Neural cell (in vitro differentiated cells): ENCODE measurements at regions not wholly inside any gene's neighbourhood (a gene's known extent, or its start where the extent isn't known, plus 50 kb on each side); places are given as distances from the start of the nearest gene placed in this dataset.

Experiments
- H2AFZ ChIP-seq: fragments of 200-600, 300-800 bp; sonication (generic), shearing (Covaris generic); 2 replicates; pipeline ENCODE4 v1.6.0; 2014; ENCODE audit warnings: low read depth, mild to moderate bottlenecking, antibody characterized with exemption, low read length, moderate library complexity
- H3F3A ChIP-seq: fragments of 200-600 bp; shearing (Covaris generic); 2 replicates; pipeline ENCODE4 v1.6.1; 2016; ENCODE audit warnings: mild to moderate bottlenecking, moderate library complexity, mixed read lengths, antibody characterized with exemption, low read length; ENCODE audit not compliant: insufficient read depth, poor library complexity, severe bottlenecking
- H3K27ac ChIP-seq: fragments of 200-600, 300-800 bp; sonication (generic), shearing (Covaris generic); 2 replicates; pipeline ENCODE4 v1.5.1; 2014; ENCODE audit warnings: mild to moderate bottlenecking, low read length, moderate library complexity
- H3K27me3 ChIP-seq: fragments of 300-800, 200-600 bp; sonication (generic), shearing (Covaris generic); 2 replicates; pipeline ENCODE4 v1.6.0; 2014; ENCODE audit warnings: mild to moderate bottlenecking, low read depth, low read length, moderate library complexity; ENCODE audit not compliant: insufficient read depth
- H3K36me3 ChIP-seq: fragments of 300-800, 200-600 bp; sonication (generic), shearing (Covaris generic); 2 replicates; pipeline ENCODE4 v1.5.1; 2014; ENCODE audit warnings: mild to moderate bottlenecking, antibody characterized with exemption, low read length, moderate library complexity; ENCODE audit not compliant: insufficient read depth
- H3K4me2 ChIP-seq: fragments of 300-800, 200-600 bp; sonication (generic), shearing (Covaris generic); 2 replicates; pipeline ENCODE4 v1.6.0; 2014; ENCODE audit warnings: mild to moderate bottlenecking, low read length
- H3K4me3 ChIP-seq: fragments of 300-800, 200-600 bp; sonication (generic), shearing (Covaris generic); 2 replicates; pipeline ENCODE4 v1.5.1; 2014; ENCODE audit warnings: mild to moderate bottlenecking, low read length, moderate library complexity
- H3K79me2 ChIP-seq: fragments of 200-600 bp; shearing (Covaris generic); replicated peaks from 2 replicates; pipeline ENCODE4 v1.6.0; 2014; ENCODE audit warnings: mild to moderate bottlenecking, low read length, moderate library complexity; ENCODE audit not compliant: insufficient read depth
- H3K9ac ChIP-seq: fragments of 300-800, 200-600 bp; sonication (generic), shearing (Covaris generic); 2 replicates; pipeline ENCODE4 v1.6.1; 2016; ENCODE audit warnings: mild to moderate bottlenecking, low read length, mixed read lengths
- H3K9me2 ChIP-seq: fragments of 200-600 bp; shearing (Covaris generic); 2 replicates; pipeline ENCODE4 v1.6.1; 2016; ENCODE audit warnings: mild to moderate bottlenecking, low read length, mixed read lengths; ENCODE audit not compliant: insufficient read depth
- H3K9me3 ChIP-seq: fragments of 200-600, 300-800 bp; sonication (generic), shearing (Covaris generic); 2 replicates; pipeline ENCODE4 v1.6.1; 2016; ENCODE audit warnings: mild to moderate bottlenecking, mixed run types, low read length, moderate library complexity, mixed read lengths
- H4K20me1 ChIP-seq: fragments of 200-600 bp; shearing (Covaris generic); 2 replicates; pipeline ENCODE4 v1.6.1; 2016; ENCODE audit warnings: mild to moderate bottlenecking, mixed run types; ENCODE audit not compliant: insufficient read depth
- CTCF ChIP-seq: fragments of 450-650 bp; IDR thresholded peaks from 2 replicates; pipeline ENCODE4 v1.5.1; 2014; ENCODE audit warnings: antibody characterized with exemption, mild to moderate bottlenecking, moderate library complexity; ENCODE audit not compliant: poor library complexity, severe bottlenecking
- EP300 ChIP-seq: fragments of 450-650 bp; conservative IDR thresholded peaks from 2 replicates; pipeline ENCODE4 v1.6.1; 2014; ENCODE audit warnings: antibody characterized with exemption, mild to moderate bottlenecking, moderate library complexity; ENCODE audit not compliant: poor library complexity, severe bottlenecking
- EZH2 ChIP-seq: fragments of 200-600, 300-800 bp; shearing (Covaris generic), sonication (generic); IDR thresholded peaks from 2 replicates; pipeline ENCODE4 v1.6.1; 2014; ENCODE audit warnings: antibody characterized with exemption, low read length, borderline replicate concordance, mild to moderate bottlenecking; ENCODE audit not compliant: insufficient read depth, poor library complexity, severe bottlenecking
- MXI1 ChIP-seq: fragments of 450-650 bp; conservative IDR thresholded peaks from 2 replicates; pipeline ENCODE4 v1.6.1; 2014; ENCODE audit warnings: antibody characterized with exemption, mild to moderate bottlenecking; ENCODE audit not compliant: poor library complexity, severe bottlenecking
- POLR2AphosphoS5 ChIP-seq: IDR thresholded peaks from 2 replicates; pipeline ENCODE4 v1.6.1; 2012
- RAD21 ChIP-seq: fragments of 450-650 bp; conservative IDR thresholded peaks from 2 replicates; pipeline ENCODE4 v1.6.1; 2014; ENCODE audit warnings: antibody characterized with exemption, mild to moderate bottlenecking, moderate library complexity
- REST ChIP-seq: IDR thresholded peaks from 2 replicates; pipeline ENCODE4 v1.6.1; 2012; ENCODE audit warnings: borderline replicate concordance
- SMC3 ChIP-seq: fragments of 450-650 bp; conservative IDR thresholded peaks from 2 replicates; pipeline ENCODE4 v1.6.1; 2014; ENCODE audit warnings: antibody characterized with exemption, mild to moderate bottlenecking, moderate library complexity; ENCODE audit not compliant: poor library complexity
- TAF1 ChIP-seq: IDR thresholded peaks from 2 replicates; pipeline ENCODE4 v1.6.1; 2012; ENCODE audit warnings: low read depth

GRCh38 chr4:85058551-85058950 is 92.1 kb upstream of the WDFY3 start:
- Histone ChIP-seq H3K79me2 (no peaks in the 10 kb centered on the region), H2AFZ (no peak overlapping the region), H3F3A (no peaks in the 10 kb centered on the region), H3K27ac (no peak overlapping the region), H3K9ac (no peak overlapping the region), H4K20me1 (no peaks in the 10 kb centered on the region), H3K27me3 (no peaks in the 10 kb centered on the region), H3K4me2 (no peak overlapping the region), H3K4me3 (no peak overlapping the region), H3K36me3 (no peaks in the 10 kb centered on the region), H3K9me3 (no peaks in the 10 kb centered on the region), H3K9me2 (no peaks in the 10 kb centered on the region)
- TF ChIP-seq SMC3 (no peak), TAF1 (no peak), CTCF (no peak), POLR2AphosphoS5 (no peak), MXI1 (no peak), EZH2 (no peak), RAD21 (no peak), EP300 (no peak), REST (no peak)

- Histone ChIP-seq H3K36me3 (no peaks in the 10 kb centered on the region), H3K27me3 (no peaks in the 10 kb centered on the region), H3K4me2 (no peak overlapping the region), H3K9me2 (no peaks in the 10 kb centered on the region), H4K20me1 (no peaks in the 10 kb centered on the region), H3K27ac (no peak overlapping the region), H2AFZ (no peak overlapping the region), H3F3A (no peaks in the 10 kb centered on the region), H3K79me2 (no peaks in the 10 kb centered on the region), H3K9ac (no peak overlapping the region), H3K9me3 (no peaks in the 10 kb centered on the region), H3K4me3 (no peak overlapping the region)
- TF ChIP-seq RAD21 (no peak), POLR2AphosphoS5 (no peak), SMC3 (no peak), TAF1 (no peak), MXI1 (no peak), CTCF (no peak), EZH2 (no peak), EP300 (no peak), REST (no peak)
Measured at GRCh38 chr4:85061974-85062373, 95.5 kb upstream of the WDFY3 start.
